ENCODE measurements at regions not wholly inside any gene's neighbourhood (a gene's known extent, or its start where the extent isn't known, plus 50 kb on each side); places are given as distances from the start of the nearest gene placed in this dataset.

DNA sequence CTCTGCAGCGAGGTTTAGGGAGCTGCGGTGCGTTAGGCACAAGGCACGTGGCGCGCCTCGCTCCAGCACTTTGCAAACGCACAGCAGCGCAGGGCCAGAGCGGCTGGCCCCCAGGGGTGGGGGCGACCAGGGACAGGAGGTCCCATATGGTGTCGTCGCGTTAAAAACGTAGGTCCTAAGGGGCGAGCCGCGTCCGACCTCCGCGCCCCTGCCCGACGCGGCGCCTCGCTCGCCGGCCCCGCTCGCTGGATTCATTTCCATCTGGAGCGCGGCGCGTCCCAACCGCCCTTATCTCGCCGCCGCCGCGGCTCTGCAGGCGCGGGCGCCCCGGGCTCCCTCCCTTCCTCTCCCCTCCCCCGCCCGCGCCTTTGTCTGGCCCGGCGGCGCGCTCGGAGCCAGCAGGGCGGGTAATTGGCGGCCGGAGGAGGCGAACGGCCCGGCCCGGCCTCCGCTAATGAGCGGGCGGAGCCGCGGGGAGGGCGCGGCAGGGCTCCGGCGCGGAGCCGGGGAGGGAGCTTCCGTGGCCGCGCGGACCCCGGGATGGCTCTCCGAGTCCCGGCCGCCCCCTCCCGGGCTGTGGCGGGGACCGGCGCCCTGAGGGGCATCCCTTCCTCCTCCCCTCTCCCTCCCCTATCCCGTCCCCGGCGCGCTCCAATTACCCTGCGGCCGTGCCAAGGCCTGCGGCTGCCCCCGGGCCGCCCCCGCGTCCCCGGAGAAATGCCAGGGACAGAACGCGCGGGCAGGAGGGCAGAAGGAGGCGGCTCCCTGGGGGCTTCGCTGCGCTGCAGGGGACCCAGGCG is 409.0 kb downstream of the BCOR start:
- H3K4me3 Mint-ChIP-seq, result peak overlapping the region; percentile 55
- Histone ChIP-seq H3K9me3 (ENCODE audit: control insufficient read depth, low read length) (no peaks in the 10 kb centered on the region), H3K4me1 (ENCODE audit: control insufficient read depth, insufficient read depth, low read length) (peaks cover 3% of the 10 kb centered on the region), H3K4me3 (ENCODE audit: low read length) (peak overlapping the region; percentile 64), H3K36me3 (ENCODE audit: control insufficient read depth, insufficient read depth, low read length) (no peaks in the 10 kb centered on the region), H3K27me3 (ENCODE audit: control insufficient read depth, insufficient read depth, low read length, poor library complexity, severe bottlenecking) (no peaks in the 10 kb centered on the region), H3K27ac (ENCODE audit: low read depth, low read length) (peak overlapping the region; percentile 73), H3K9ac (ENCODE audit: extremely low read depth, low read length, poor library complexity, severe bottlenecking) (peak overlapping the region; percentile 20)
- 0 to 1% methylated on average over 4 to 97 of the region's 101 CpGs for WGBS, 2 experiments (ENCODE audit: insufficient coverage in 1 of 2, insufficient read length in 1 of 2)
- no peaks in the 10 kb centered on the region for H3K36me3 Mint-ChIP-seq (ENCODE audit: low read depth)
- DNase-seq, result peak; percentile 92
- H3K27me3 Mint-ChIP-seq (ENCODE audit: insufficient read depth), result peaks cover 3% of the 10 kb centered on the region
- H3K9me3 Mint-ChIP-seq, result peaks cover 4% of the 10 kb centered on the region
- H3K27ac Mint-ChIP-seq, result peak overlapping the region; percentile 66
- peaks cover 39% of the 10 kb centered on the region for H3K4me1 Mint-ChIP-seq
- TF ChIP-seq, protein P1, sequence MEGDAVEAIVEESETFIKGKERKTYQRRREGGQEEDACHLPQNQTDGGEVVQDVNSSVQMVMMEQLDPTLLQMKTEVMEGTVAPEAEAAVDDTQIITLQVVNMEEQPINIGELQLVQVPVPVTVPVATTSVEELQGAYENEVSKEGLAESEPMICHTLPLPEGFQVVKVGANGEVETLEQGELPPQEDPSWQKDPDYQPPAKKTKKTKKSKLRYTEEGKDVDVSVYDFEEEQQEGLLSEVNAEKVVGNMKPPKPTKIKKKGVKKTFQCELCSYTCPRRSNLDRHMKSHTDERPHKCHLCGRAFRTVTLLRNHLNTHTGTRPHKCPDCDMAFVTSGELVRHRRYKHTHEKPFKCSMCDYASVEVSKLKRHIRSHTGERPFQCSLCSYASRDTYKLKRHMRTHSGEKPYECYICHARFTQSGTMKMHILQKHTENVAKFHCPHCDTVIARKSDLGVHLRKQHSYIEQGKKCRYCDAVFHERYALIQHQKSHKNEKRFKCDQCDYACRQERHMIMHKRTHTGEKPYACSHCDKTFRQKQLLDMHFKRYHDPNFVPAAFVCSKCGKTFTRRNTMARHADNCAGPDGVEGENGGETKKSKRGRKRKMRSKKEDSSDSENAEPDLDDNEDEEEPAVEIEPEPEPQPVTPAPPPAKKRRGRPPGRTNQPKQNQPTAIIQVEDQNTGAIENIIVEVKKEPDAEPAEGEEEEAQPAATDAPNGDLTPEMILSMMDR (conservative IDR thresholded peaks at IDR 0.05), result no peak

DNA sequence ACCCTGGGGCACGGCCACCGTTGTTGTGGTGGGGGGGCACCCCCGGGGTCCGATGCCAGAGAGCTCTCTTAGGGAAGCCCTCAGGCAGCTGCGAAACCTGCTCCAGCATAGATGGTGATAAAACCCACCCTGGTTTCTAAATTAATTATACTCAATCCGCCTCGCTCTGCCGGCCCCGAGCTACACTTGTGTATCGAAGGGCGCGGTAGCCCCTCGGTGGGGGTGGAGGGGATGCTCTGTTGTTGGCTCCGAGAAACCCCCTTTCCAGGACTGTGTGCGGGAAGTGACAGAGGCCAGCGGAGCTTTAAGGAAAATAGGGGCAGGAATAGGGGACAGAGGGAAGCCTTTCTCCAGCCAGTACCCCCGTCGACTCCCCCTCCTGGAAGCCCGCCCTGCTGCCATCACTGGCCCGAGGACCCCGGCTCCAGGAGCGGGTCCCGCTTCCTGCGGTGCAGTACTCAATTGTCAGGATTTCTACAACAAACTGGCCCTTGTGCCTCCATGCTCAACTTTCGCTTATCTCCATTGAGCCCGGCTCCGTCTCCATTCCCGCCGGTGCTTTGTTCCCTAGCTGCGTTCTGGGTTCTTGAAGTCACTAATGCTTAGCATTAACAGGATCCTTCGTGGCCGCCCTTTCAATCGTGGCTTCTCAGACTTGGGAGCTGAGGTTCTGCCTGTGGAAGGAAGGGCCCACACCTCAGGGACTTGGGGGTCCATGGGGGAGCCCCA is 408.2 kb downstream of the BCOR start:
- Mint-ChIP-seq H3K9me3 (peaks cover 2% of the 10 kb centered on the region), H3K4me3 (peak overlapping the region; percentile 55), H3K36me3 (ENCODE audit: low read depth) (no peaks in the 10 kb centered on the region), H3K27ac (peak overlapping the region; percentile 64), H3K4me1 (peaks cover 43% of the 10 kb centered on the region), H3K27me3 (ENCODE audit: insufficient read depth) (peaks cover 2% of the 10 kb centered on the region)
- peak overlapping the region; percentile 73 for H3K27ac ChIP-seq (ENCODE audit: low read depth, low read length)
- WGBS, 2 experiments (ENCODE audit: insufficient coverage in 1 of 2, insufficient read length in 1 of 2), result 3 to 8% methylated on average over 10 to 31 of the region's 33 CpGs
- H3K36me3 ChIP-seq (ENCODE audit: control insufficient read depth, insufficient read depth, low read length), result no peaks in the 10 kb centered on the region
- TF ChIP-seq, protein P1 (conservative IDR thresholded peaks at IDR 0.05), result no peak
- DNase-seq, result peak; percentile 84
- H3K27me3 ChIP-seq (ENCODE audit: control insufficient read depth, insufficient read depth, low read length, poor library complexity, severe bottlenecking), result no peaks in the 10 kb centered on the region
- peak overlapping the region; percentile 64 for H3K4me3 ChIP-seq (ENCODE audit: low read length)
- peak overlapping the region; percentile 15 for H3K9ac ChIP-seq (ENCODE audit: extremely low read depth, low read length, poor library complexity, severe bottlenecking)
- peaks cover 3% of the 10 kb centered on the region for H3K4me1 ChIP-seq (ENCODE audit: control insufficient read depth, insufficient read depth, low read length)
- no peaks in the 10 kb centered on the region for H3K9me3 ChIP-seq (ENCODE audit: control insufficient read depth, low read length)

DNA sequence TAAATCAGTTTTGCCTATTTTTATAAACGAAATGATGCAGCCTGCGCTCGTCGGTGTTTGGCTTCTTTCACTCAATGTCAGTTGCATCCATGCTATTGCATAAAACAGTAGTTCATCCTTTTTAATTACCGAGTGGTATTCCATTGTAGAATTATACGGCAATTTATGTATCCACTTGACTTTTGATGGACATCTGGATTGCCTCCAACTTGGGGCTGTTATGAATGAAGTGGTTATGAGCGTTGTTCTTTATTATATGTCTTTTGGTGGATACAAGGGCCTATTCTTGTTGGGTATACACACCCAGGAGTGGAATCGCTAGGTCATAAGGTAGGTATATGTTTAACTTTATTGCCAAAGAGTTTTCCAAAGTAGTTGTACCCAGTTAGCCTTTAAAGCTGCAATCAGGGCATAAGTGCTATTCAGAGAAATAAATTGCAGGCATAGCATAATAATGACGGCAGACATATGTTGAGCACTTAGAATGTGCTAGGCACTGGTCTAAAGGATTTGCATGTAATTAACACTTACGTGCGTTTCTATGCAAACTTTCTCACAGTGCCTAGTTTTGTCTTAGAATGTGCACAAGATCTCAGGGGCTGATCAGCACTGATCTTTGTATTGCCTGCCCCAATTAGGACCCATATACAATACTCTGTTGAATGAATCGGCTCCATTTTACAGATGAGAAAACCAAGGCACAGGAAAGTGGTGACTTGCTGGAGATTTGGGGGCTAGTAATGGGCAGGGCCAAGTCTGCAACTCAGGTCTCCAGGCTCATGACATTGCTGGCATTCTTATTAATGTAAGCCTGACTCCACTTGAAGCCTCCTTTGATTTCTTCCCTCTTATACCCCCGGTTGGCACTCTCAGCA is 407.0 kb downstream of the BCOR start:
- peaks cover 10% of the 10 kb centered on the region for H3K9me3 Mint-ChIP-seq
- H3K36me3 Mint-ChIP-seq (ENCODE audit: low read depth), result no peaks in the 10 kb centered on the region
- Histone ChIP-seq H3K4me1 (ENCODE audit: control insufficient read depth, insufficient read depth, low read length) (peaks cover 3% of the 10 kb centered on the region), H3K9me3 (ENCODE audit: control insufficient read depth, low read length) (no peaks in the 10 kb centered on the region), H3K27me3 (ENCODE audit: control insufficient read depth, insufficient read depth, low read length, poor library complexity, severe bottlenecking) (no peaks in the 10 kb centered on the region), H3K27ac (ENCODE audit: low read depth, low read length) (no peak overlapping the region), H3K4me3 (ENCODE audit: low read length) (no peak overlapping the region), H3K36me3 (ENCODE audit: control insufficient read depth, insufficient read depth, low read length) (no peaks in the 10 kb centered on the region), H3K9ac (ENCODE audit: extremely low read depth, low read length, poor library complexity, severe bottlenecking) (no peak overlapping the region)
- DNase-seq, result no peak
- no peak overlapping the region for H3K4me3 Mint-ChIP-seq
- H3K27me3 Mint-ChIP-seq (ENCODE audit: insufficient read depth), result no peaks in the 10 kb centered on the region
- H3K4me1 Mint-ChIP-seq, result peaks cover 43% of the 10 kb centered on the region
- no peak overlapping the region for H3K27ac Mint-ChIP-seq
- 94 to 95% methylated on average over 8 to 13 of the region's 13 CpGs for WGBS, 2 experiments (ENCODE audit: insufficient coverage in 1 of 2, insufficient read length in 1 of 2)
- TF ChIP-seq, protein P1 (conservative IDR thresholded peaks at IDR 0.05), result no peak

Measured in endodermal cell (in vitro differentiated cells).